ENCODE measurements at regions not wholly inside any gene's neighbourhood (a gene's known extent, or its start where the extent isn't known, plus 50 kb on each side); places are given as distances from the start of the nearest gene placed in this dataset.

DNA sequence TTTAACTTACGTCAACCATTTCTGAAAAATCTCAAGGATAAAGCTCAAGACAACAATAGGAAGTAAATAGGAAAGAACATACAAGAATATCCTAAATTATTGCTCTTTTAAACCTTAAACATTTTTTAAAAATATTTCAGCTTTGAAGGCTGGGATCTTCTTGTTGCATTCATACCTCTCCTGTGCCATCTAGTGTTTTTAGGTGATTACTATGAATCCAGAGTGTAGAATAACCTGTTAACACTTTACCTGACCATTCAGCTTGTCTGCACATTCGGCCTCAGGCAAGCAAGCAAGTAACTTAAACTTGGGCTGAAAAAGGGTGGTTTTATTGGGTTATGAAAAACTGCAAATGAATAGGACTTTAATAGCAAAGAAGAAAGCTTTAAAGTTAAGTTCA is 507.8 kb upstream of the INTU start:
- no peak overlapping the region for H3K9ac ChIP-seq (ENCODE audit: low read depth in 1 of 2, low read length in 2 of 2)
- DNase-seq (ENCODE audit: low spot score), result no peak
- no peak overlapping the region for H3K27ac ChIP-seq (ENCODE audit: low read depth in 1 of 2, low read length in 2 of 2)
- no peaks in the 10 kb centered on the region for H3K27me3 ChIP-seq (ENCODE audit: control insufficient read depth in 4 of 4, insufficient read depth in 4 of 4, low read length in 3 of 4)
- no peak for TF ChIP-seq HNF4A (conservative IDR thresholded peaks at IDR 0.05)
- TF ChIP-seq, protein P1, sequence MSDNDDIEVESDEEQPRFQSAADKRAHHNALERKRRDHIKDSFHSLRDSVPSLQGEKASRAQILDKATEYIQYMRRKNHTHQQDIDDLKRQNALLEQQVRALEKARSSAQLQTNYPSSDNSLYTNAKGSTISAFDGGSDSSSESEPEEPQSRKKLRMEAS (IDR thresholded peaks at IDR 0.05), result no peak
- TF ChIP-seq JUND (IDR thresholded peaks at IDR 0.05), result no peak
- no peak for TF ChIP-seq EGR1 (IDR thresholded peaks at IDR 0.05; ENCODE audit: low read depth in 2 of 2)
- TF ChIP-seq YY1 (IDR thresholded peaks at IDR 0.05), result no peak
- H3K4me3 ChIP-seq (ENCODE audit: low read depth in 1 of 3, low read length in 3 of 3), result no peak overlapping the region
- H3K4me1 ChIP-seq (ENCODE audit: control insufficient read depth in 4 of 4, insufficient read depth in 4 of 4, low read length in 3 of 4), result no peaks in the 10 kb centered on the region
- WGBS, result 67% methylated on average over 2 of the region's 2 CpGs
- no peaks in the 10 kb centered on the region for H3K36me3 ChIP-seq (ENCODE audit: control insufficient read depth in 4 of 4, insufficient read depth in 3 of 4, low read depth in 1 of 4, low read length in 3 of 4)
- H3K9me3 ChIP-seq (ENCODE audit: control insufficient read depth in 4 of 4, low read length in 3 of 4), result no peaks in the 10 kb centered on the region

DNA sequence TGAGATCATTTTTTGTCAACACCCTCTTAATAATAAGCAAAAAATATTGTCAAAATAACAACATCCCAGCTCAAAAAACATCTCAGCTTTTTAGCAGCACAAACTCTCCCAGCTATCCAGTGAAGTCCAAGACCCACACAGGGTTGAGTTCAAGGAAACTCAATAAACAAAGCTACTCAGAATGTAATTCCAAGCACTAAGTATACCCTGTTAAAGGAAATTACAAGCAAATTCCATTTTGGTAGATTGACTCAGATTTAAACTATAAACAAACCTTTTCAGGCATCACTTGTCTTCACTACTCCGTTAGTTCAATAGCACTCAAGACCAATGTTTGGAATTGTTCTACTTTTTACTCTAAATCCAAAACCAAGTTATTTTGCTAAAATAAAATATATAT is 506.0 kb upstream of the INTU start:
- no peak overlapping the region for H3K4me3 ChIP-seq (ENCODE audit: low read depth in 1 of 3, low read length in 3 of 3)
- H3K4me1 ChIP-seq (ENCODE audit: control insufficient read depth in 4 of 4, insufficient read depth in 4 of 4, low read length in 3 of 4), result no peaks in the 10 kb centered on the region
- no peaks in the 10 kb centered on the region for H3K36me3 ChIP-seq (ENCODE audit: control insufficient read depth in 4 of 4, insufficient read depth in 3 of 4, low read depth in 1 of 4, low read length in 3 of 4)
- no peak overlapping the region for H3K9ac ChIP-seq (ENCODE audit: low read depth in 1 of 2, low read length in 2 of 2)
- H3K27ac ChIP-seq (ENCODE audit: low read depth in 1 of 2, low read length in 2 of 2), result no peak overlapping the region
- H3K27me3 ChIP-seq (ENCODE audit: control insufficient read depth in 4 of 4, insufficient read depth in 4 of 4, low read length in 3 of 4), result no peaks in the 10 kb centered on the region
- DNase-seq (ENCODE audit: low spot score), result no peak
- 77% methylated on average over 1 of the region's 1 CpG for WGBS
- TF ChIP-seq HNF4A (conservative IDR thresholded peaks at IDR 0.05) (no peak), JUND (IDR thresholded peaks at IDR 0.05) (no peak), FOXA1 (IDR thresholded peaks at IDR 0.05) (no peak), TAF1 (conservative IDR thresholded peaks at IDR 0.05) (no peak), FOXA2 (IDR thresholded peaks at IDR 0.05) (no peak), EGR1 (IDR thresholded peaks at IDR 0.05; ENCODE audit: low read depth in 2 of 2) (no peak), RXRA (IDR thresholded peaks at IDR 0.05) (no peak), RAD21 (IDR thresholded peaks at IDR 0.05) (no peak), NR2F2 (IDR thresholded peaks at IDR 0.05) (no peak), YY1 (IDR thresholded peaks at IDR 0.05) (no peak), GABPA (IDR thresholded peaks at IDR 0.05 in 1 of 2, conservative IDR thresholded peaks at IDR 0.05 in 1 of 2) (no peak), HNF4G (IDR thresholded peaks at IDR 0.05) (no peak), SP1 (IDR thresholded peaks at IDR 0.05) (no peak)
- TF ChIP-seq, protein P2, sequence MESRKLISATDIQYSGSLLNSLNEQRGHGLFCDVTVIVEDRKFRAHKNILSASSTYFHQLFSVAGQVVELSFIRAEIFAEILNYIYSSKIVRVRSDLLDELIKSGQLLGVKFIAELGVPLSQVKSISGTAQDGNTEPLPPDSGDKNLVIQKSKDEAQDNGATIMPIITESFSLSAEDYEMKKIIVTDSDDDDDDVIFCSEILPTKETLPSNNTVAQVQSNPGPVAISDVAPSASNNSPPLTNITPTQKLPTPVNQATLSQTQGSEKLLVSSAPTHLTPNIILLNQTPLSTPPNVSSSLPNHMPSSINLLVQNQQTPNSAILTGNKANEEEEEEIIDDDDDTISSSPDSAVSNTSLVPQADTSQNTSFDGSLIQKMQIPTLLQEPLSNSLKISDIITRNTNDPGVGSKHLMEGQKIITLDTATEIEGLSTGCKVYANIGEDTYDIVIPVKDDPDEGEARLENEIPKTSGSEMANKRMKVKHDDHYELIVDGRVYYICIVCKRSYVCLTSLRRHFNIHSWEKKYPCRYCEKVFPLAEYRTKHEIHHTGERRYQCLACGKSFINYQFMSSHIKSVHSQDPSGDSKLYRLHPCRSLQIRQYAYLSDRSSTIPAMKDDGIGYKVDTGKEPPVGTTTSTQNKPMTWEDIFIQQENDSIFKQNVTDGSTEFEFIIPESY (IDR thresholded peaks at IDR 0.05), result no peak
- TF ChIP-seq, protein P1 (IDR thresholded peaks at IDR 0.05), result no peak
- TF ChIP-seq, protein P3, sequence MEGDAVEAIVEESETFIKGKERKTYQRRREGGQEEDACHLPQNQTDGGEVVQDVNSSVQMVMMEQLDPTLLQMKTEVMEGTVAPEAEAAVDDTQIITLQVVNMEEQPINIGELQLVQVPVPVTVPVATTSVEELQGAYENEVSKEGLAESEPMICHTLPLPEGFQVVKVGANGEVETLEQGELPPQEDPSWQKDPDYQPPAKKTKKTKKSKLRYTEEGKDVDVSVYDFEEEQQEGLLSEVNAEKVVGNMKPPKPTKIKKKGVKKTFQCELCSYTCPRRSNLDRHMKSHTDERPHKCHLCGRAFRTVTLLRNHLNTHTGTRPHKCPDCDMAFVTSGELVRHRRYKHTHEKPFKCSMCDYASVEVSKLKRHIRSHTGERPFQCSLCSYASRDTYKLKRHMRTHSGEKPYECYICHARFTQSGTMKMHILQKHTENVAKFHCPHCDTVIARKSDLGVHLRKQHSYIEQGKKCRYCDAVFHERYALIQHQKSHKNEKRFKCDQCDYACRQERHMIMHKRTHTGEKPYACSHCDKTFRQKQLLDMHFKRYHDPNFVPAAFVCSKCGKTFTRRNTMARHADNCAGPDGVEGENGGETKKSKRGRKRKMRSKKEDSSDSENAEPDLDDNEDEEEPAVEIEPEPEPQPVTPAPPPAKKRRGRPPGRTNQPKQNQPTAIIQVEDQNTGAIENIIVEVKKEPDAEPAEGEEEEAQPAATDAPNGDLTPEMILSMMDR (IDR thresholded peaks at IDR 0.05; ENCODE audit: low read depth, low read length, missing input control), result no peak
- TF ChIP-seq, protein P4, sequence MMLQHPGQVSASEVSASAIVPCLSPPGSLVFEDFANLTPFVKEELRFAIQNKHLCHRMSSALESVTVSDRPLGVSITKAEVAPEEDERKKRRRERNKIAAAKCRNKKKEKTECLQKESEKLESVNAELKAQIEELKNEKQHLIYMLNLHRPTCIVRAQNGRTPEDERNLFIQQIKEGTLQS (IDR thresholded peaks at IDR 0.05), result no peak
- TF ChIP-seq, protein P5, sequence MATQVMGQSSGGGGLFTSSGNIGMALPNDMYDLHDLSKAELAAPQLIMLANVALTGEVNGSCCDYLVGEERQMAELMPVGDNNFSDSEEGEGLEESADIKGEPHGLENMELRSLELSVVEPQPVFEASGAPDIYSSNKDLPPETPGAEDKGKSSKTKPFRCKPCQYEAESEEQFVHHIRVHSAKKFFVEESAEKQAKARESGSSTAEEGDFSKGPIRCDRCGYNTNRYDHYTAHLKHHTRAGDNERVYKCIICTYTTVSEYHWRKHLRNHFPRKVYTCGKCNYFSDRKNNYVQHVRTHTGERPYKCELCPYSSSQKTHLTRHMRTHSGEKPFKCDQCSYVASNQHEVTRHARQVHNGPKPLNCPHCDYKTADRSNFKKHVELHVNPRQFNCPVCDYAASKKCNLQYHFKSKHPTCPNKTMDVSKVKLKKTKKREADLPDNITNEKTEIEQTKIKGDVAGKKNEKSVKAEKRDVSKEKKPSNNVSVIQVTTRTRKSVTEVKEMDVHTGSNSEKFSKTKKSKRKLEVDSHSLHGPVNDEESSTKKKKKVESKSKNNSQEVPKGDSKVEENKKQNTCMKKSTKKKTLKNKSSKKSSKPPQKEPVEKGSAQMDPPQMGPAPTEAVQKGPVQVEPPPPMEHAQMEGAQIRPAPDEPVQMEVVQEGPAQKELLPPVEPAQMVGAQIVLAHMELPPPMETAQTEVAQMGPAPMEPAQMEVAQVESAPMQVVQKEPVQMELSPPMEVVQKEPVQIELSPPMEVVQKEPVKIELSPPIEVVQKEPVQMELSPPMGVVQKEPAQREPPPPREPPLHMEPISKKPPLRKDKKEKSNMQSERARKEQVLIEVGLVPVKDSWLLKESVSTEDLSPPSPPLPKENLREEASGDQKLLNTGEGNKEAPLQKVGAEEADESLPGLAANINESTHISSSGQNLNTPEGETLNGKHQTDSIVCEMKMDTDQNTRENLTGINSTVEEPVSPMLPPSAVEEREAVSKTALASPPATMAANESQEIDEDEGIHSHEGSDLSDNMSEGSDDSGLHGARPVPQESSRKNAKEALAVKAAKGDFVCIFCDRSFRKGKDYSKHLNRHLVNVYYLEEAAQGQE (IDR thresholded peaks at IDR 0.05), result no peak
- no peaks in the 10 kb centered on the region for H3K9me3 ChIP-seq (ENCODE audit: control insufficient read depth in 4 of 4, low read length in 3 of 4)
